GM12865 (cell line): ENCODE measurements at regions not wholly inside any gene's neighbourhood (a gene's known extent, or its start where the extent isn't known, plus 50 kb on each side); places are given as distances from the start of the nearest gene placed in this dataset.

Experiments used
- DNase-seq: peaks from one replicate; pipeline ENCODE4 v3.0.0; 2010; ENCODE audit warnings: low read depth
- H3K4me3 ChIP-seq: 2 replicates; pipeline ENCODE4 v1.5.1; 2011; ENCODE audit warnings: mild to moderate bottlenecking, low read depth, low read length, control low read depth
- CTCF ChIP-seq: IDR thresholded peaks from 2 replicates; pipeline ENCODE4 v1.5.1; 2011; ENCODE audit warnings: low read length, control low read depth, low read depth, inconsistent platforms; ENCODE audit not compliant: insufficient read depth; ENCODE audit errors: missing control alignments

GRCh38 chr11:80986421-80987074, 1545.7 kb upstream of the TENM4 start:
- no peak for DNase-seq
- no peak for TF ChIP-seq CTCF
- H3K4me3 ChIP-seq = no peak overlapping the region

DNA sequence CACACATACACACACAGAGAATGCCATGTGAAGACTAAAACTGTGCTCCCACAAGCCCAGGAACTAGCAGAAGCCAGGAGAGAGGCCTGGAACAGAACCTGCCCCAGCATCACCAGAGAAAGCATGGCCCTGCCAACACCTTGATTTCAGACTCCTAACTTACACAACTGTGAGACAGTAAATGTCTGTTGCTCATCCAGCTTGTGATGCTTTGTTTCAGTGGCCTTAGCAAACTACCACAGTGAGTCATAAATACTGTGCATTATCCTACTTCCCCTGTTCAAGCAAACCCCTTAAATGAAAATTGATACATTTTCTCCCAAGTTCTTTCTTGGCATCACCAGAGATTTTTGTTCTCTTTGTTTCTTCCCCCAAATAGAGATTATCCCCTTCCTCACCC, 1539.4 kb upstream of the TENM4 start:
- peak; percentile 16 for DNase-seq
- TF ChIP-seq CTCF = no peak
- no peak overlapping the region for H3K4me3 ChIP-seq

DNA sequence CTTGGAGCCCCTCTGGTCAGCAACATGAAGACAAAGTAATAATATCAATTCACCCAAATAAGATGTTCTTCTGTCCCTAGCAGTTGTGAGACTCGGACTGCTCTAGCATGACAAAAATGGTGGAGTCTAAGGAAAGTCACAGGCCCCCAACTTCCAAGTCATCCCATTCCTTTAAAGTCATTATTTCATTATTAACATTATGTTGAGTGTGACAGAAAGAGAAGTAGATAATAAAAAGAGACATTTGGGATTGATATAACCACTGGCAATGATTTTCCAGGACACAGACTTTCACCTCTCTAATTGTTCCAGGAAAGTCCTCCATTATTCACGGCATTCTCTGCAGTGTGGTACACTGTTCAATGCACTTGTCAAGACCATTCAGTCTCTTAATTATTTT, 1533.0 kb upstream of the TENM4 start:
- no peak overlapping the region for H3K4me3 ChIP-seq
- no peak for DNase-seq
- no peak for TF ChIP-seq CTCF

- H3K4me3 ChIP-seq = no peak overlapping the region
- no peak for TF ChIP-seq CTCF
- DNase-seq = no peak
Observed at GRCh38 chr11:80970037-80970436, 1529.2 kb upstream of the TENM4 start.

DNA sequence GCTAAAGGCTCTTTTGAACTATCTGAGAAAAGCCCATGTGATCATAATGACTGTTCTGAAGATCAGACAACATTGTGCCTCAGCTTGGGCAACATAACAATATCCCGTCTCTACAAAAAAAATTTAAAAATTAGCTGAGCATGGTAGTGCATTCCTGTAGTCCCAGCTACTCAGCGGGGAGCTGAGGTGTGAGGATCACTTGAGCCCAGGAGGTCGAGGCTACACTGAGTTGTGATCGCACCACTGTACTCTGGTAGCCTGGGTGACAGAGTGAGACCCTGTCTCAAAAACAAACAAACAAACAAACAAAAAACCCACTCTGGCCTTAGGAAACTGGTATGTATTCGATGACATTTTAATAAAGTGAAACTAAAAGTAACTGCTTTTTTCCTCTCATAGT, 1526.8 kb upstream of the TENM4 start:
- no peak for DNase-seq
- H3K4me3 ChIP-seq = peak overlapping the region; percentile 39
- no peak for TF ChIP-seq CTCF

DNA sequence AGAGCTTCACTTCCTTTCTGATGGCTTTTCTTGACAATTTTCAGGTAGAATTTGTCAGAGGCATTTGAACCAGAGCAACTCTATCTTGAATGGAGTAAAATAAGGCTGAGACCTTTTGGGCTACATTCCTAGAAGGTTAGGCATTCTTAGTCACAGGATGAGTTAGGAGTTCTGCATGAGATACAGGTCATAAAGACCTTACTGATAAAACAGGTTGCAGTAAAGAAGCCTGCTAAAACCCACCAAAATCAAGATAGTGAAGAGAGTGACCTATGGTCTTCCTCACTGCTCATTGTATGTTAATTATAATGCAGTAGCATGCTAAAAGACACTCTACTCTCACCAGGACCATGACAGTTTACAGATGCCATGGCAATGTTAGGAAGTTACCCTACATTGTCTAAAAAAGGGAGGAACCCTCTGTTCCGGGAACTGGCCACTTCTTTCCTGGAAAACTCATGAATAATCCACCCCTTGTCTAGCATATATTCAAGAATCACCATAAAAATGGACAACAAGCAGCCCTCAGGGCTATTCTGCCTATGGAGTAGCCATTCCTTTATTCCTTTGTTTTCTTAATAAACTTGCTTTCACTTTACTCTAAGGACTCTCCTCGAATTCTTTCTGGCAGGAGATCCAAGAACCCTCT, 1519.7 kb upstream of the TENM4 start:
- TF ChIP-seq CTCF = no peak
- no peak for DNase-seq

DNA sequence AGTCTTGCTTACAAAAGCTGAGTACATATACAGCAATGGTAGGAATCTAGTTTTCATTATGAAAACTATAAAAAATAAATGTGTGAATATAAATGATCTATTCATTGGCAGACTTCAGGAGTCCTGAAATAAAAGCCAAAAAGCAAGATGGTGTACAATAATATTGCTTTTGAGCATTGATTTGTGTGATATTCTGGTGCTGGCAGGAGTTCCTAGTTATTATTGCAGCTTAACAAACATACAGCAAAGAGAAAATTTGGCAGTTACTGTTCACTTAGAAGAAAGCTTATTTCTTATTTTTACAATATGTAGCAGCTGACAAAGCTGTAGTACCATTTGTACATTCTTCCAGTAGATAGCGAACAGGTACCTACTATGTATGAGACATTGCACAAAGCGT, 1518.9 kb upstream of the TENM4 start:
- H3K4me3 ChIP-seq = no peak overlapping the region
- no peak for TF ChIP-seq CTCF
- no peak for DNase-seq

More for the DNA sequence above, 1519.7 kb upstream of the TENM4 start:
- H3K4me3 ChIP-seq = no peak overlapping the region
